Urinary bladder (tissue), 3 donors: ENCODE measurements at regions not wholly inside any gene's neighbourhood (a gene's known extent, or its start where the extent isn't known, plus 50 kb on each side); places are given as distances from the start of the nearest gene placed in this dataset.

Experiments used
- DNase-seq: peaks from one replicate; pipeline ENCODE4 v3.0.0-alpha.2; 2015; ENCODE audit errors: extremely low spot score
- H3K27ac ChIP-seq: one replicate; pipeline ENCODE4 v1.5.1; 2013; ENCODE audit warnings: low read depth, mild to moderate bottlenecking, moderate library complexity
- H3K36me3 ChIP-seq: one replicate; pipeline ENCODE4 v1.6.1; 2013; ENCODE audit warnings: mild to moderate bottlenecking, moderate library complexity; ENCODE audit not compliant: insufficient read depth
- H3K4me1 ChIP-seq: one replicate; pipeline ENCODE4 v1.6.1; 2013; ENCODE audit warnings: mild to moderate bottlenecking, moderate library complexity; ENCODE audit not compliant: insufficient read depth
- H3K4me3 ChIP-seq: one replicate; pipeline ENCODE4 v1.5.1; 2013; ENCODE audit warnings: low read depth, low read length
- WGBS: extraction: QIAGEN DNeasy Blood & Tissue Kit; methylation state at CpG from one replicate; pipeline ENCODE4 v1.1.7; 2013; 5-methylcytosine and 5-hydroxymethylcytosine counted together
- donor health status: healthy with polysubstance abuse.
- donor health status: healthy.

- no peak for DNase-seq
- H3K4me3 ChIP-seq = no peak overlapping the region
- 57% methylated on average over 5 of the region's 5 CpGs for WGBS
Measured at GRCh38 chr17:59451706-59452105, 113.7 kb upstream of the DHX40 start.

GRCh38 chr17:59454633-59455105 is 110.7 kb upstream of the DHX40 start:
- no peak overlapping the region for H3K4me3 ChIP-seq
- WGBS = 92% methylated on average over 3 of the region's 3 CpGs

More at GRCh38 chr17:59451706-59452105, 113.7 kb upstream of the DHX40 start:
- H3K27ac ChIP-seq = no peak overlapping the region
- no peaks in the 10 kb centered on the region for H3K36me3 ChIP-seq
- H3K4me1 ChIP-seq = no peaks in the 10 kb centered on the region

GRCh38 chr17:59456428-59456827 is 109.0 kb upstream of the DHX40 start:
- no peak for DNase-seq
- no peaks in the 10 kb centered on the region for H3K36me3 ChIP-seq
- no peaks in the 10 kb centered on the region for H3K4me1 ChIP-seq
- H3K4me3 ChIP-seq = no peak overlapping the region
- WGBS = 92% methylated on average over 7 of the region's 7 CpGs
- H3K27ac ChIP-seq = no peak overlapping the region

More at GRCh38 chr17:59454633-59455105, 110.7 kb upstream of the DHX40 start:
- Histone ChIP-seq H3K27ac (no peak overlapping the region), H3K36me3 (no peaks in the 10 kb centered on the region), H3K4me1 (no peaks in the 10 kb centered on the region)
- DNase-seq = no peak

- no peaks in the 10 kb centered on the region for H3K4me1 ChIP-seq
- no peak for DNase-seq
- H3K27ac ChIP-seq = no peak overlapping the region
- H3K36me3 ChIP-seq = no peaks in the 10 kb centered on the region
- 93% methylated on average over 5 of the region's 5 CpGs for WGBS
- H3K4me3 ChIP-seq = no peak overlapping the region
Measured at GRCh38 chr17:59456923-59457615, 108.3 kb upstream of the DHX40 start.

GRCh38 chr17:59462385-59462784 is 103.0 kb upstream of the DHX40 start:
- H3K4me1 ChIP-seq = no peaks in the 10 kb centered on the region
- no peak overlapping the region for H3K4me3 ChIP-seq
- WGBS = 92% methylated on average over 4 of the region's 4 CpGs
- no peak for DNase-seq
- H3K36me3 ChIP-seq = no peaks in the 10 kb centered on the region
- no peak overlapping the region for H3K27ac ChIP-seq

- Histone ChIP-seq H3K27ac (no peak overlapping the region), H3K4me1 (no peaks in the 10 kb centered on the region), H3K4me3 (no peak overlapping the region), H3K36me3 (no peaks in the 10 kb centered on the region)
- 95% methylated on average over 5 of the region's 5 CpGs for WGBS
- no peak for DNase-seq
Measured at GRCh38 chr17:59464246-59464645, 101.2 kb upstream of the DHX40 start.

- H3K27ac ChIP-seq = no peak overlapping the region
- no peaks in the 10 kb centered on the region for H3K36me3 ChIP-seq
- H3K4me1 ChIP-seq = no peaks in the 10 kb centered on the region
- 89% methylated on average over 6 of the region's 6 CpGs for WGBS
- no peak overlapping the region for H3K4me3 ChIP-seq
- DNase-seq = no peak
Measured at GRCh38 chr17:59465949-59466307, 99.5 kb upstream of the DHX40 start.

- no peak for DNase-seq
- 88% methylated on average over 5 of the region's 5 CpGs for WGBS
- H3K4me1 ChIP-seq = no peaks in the 10 kb centered on the region
- H3K36me3 ChIP-seq = no peaks in the 10 kb centered on the region
- H3K27ac ChIP-seq = no peak overlapping the region
- no peak overlapping the region for H3K4me3 ChIP-seq
Measured at GRCh38 chr17:59466946-59467801, 98.2 kb upstream of the DHX40 start.

- Histone ChIP-seq H3K36me3 (no peaks in the 10 kb centered on the region), H3K4me3 (no peak overlapping the region), H3K4me1 (no peaks in the 10 kb centered on the region), H3K27ac (no peak overlapping the region)
- 77% methylated on average over 8 of the region's 8 CpGs for WGBS
- DNase-seq = no peak
Measured at GRCh38 chr17:59469786-59470485, 95.5 kb upstream of the DHX40 start.

- H3K27ac ChIP-seq = no peak overlapping the region
- H3K4me1 ChIP-seq = no peaks in the 10 kb centered on the region
- WGBS = 91% methylated on average over 6 of the region's 6 CpGs
- no peak overlapping the region for H3K4me3 ChIP-seq
- H3K36me3 ChIP-seq = no peaks in the 10 kb centered on the region
- no peak for DNase-seq
Measured at GRCh38 chr17:59470624-59471297, 94.6 kb upstream of the DHX40 start.

GRCh38 chr17:59476413-59476812 is 89.0 kb upstream of the DHX40 start:
- H3K4me3 ChIP-seq = no peak overlapping the region
- DNase-seq = no peak
- H3K4me1 ChIP-seq = no peaks in the 10 kb centered on the region
- H3K27ac ChIP-seq = no peak overlapping the region
- H3K36me3 ChIP-seq = no peaks in the 10 kb centered on the region
- WGBS = 90% methylated on average over 5 of the region's 5 CpGs

GRCh38 chr17:59479141-59479540 is 86.3 kb upstream of the DHX40 start:
- H3K4me1 ChIP-seq = no peaks in the 10 kb centered on the region
- H3K27ac ChIP-seq = no peak overlapping the region
- no peaks in the 10 kb centered on the region for H3K36me3 ChIP-seq
- DNase-seq = no peak
- H3K4me3 ChIP-seq = no peak overlapping the region
- WGBS = 91% methylated on average over 2 of the region's 2 CpGs

- no peak overlapping the region for H3K4me3 ChIP-seq
- H3K36me3 ChIP-seq = no peaks in the 10 kb centered on the region
- H3K27ac ChIP-seq = no peak overlapping the region
- WGBS = 62% methylated on average over 5 of the region's 5 CpGs
- DNase-seq = no peak
- no peaks in the 10 kb centered on the region for H3K4me1 ChIP-seq
Measured at GRCh38 chr17:59483860-59484259, 81.5 kb upstream of the DHX40 start.
